NCI-H1930 (cell line): ENCODE measurements at regions not wholly inside any gene's neighbourhood (a gene's known extent, or its start where the extent isn't known, plus 50 kb on each side); places are given as distances from the start of the nearest gene placed in this dataset.
"Not testable (repeated sequence)": the region's sequence is repeated elsewhere in the genome, so short reads cannot be mapped to it uniquely, and the experiment has no call there.

Experiments used
- DNase-seq, 2 experiments: peaks; one replicate each; lab custom pipeline; 2025; lab: John Stamatoyannopoulos, UW

DNA sequence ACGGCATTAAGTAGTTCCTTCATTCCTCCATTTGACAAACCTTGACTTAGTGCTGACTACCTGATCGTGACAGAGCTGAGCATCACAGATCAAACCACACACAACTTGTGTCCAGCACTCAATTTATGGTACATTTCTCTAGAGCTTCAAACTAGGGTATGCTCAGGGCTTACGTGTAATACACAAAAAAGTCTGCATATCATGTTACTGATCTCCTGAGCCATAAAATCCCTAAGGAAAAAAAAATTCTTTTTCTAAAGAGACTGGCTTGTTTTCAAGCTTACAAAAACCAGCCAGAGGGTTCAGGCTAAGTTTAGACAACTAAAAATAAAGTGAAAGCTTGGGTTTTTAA is 88.0 kb upstream of the ALKAL2 start:
- DNase-seq, result no peak

DNA sequence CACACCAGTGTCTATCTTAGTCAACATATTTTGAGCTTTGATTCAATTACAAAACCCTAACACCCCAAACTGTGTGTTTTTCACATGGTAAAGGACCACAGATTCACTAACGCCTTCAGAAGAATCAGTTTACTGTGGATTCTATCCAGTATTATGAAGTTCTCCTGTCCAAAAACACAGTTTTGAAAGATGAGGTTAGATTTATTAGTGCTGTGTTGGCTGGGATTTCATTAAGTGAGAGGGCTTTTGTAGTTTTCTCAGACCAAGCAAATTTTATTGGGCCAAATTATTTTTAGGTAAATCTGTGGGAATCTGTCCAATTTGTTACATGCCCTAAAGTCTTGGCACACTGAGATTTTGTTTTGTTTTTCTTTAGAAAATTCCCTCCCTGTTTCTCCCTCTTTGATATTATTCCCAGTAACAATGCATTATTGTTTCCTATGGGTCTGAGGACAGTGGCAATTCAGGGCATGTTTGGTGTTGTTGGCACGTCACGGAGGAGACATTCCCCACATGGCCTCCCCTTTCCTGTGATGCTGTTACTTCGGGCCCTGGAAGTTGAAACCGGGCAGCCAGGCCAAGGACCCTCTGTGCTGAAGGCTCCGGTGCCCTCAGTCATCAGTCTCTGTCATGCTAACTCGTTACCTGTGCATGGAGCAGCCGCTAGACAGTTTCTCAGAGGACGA is 87.5 kb upstream of the ALKAL2 start:
- no peak for DNase-seq

DNA sequence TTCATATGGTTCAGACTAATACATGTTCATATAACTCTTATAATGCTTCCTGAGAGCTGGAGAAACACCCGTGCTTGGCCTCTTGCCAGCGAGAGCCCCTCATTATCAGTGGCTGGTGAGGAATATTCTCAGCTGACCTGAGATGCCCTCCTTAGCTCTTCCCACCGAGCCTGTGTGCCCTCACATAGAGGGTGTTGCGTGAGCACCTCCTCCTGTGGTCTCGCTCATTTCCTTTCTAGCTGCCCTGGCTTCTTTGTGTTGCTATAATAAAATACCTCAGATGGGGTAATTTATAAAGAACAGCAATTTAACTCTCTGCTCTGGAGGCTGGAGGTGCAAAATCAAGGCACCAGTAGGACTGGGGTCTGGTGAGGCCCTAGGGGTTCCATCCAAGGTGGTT is 80.5 kb upstream of the ALKAL2 start:
- no peak for DNase-seq

DNA sequence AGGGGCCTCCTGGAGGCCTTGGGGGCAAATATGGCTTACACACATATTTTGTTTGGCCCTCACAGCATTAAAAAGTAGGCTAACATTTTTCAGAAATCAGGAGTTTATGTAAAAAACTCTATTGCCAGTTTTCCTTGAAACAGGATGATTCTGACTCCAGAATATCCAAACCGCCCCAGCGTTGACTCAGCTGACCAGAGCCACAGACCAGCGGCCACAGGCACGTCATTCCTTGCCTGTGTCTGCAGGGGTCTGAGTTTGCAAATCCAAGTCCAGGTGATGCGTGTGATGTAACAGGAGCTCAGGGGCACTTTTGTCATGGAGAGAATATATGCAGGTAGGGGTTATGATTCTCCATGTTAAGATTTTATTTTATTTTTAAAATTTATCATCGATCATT is 79.4 kb upstream of the ALKAL2 start:
- no peak for DNase-seq

DNA sequence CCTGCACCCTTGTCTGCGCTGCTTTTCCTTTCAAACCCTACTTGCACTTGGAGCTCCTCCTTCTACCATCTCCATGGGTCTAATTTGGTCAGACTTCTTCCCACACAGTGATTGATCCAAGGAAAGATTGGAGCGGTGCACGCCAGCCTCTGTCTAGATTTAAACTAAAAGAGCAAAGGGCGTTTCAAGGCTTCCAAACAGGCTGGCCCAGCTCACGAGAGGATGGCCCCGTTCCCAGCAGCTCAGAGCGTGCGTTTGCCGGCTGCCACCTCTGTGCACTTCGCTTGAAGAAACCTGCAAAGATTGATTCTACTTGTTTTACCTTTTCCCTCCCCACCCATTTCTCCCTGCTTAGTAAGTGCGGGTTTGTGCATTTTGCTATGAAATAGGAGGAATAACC is 78.8 kb upstream of the ALKAL2 start:
- DNase-seq, result no peak

DNA sequence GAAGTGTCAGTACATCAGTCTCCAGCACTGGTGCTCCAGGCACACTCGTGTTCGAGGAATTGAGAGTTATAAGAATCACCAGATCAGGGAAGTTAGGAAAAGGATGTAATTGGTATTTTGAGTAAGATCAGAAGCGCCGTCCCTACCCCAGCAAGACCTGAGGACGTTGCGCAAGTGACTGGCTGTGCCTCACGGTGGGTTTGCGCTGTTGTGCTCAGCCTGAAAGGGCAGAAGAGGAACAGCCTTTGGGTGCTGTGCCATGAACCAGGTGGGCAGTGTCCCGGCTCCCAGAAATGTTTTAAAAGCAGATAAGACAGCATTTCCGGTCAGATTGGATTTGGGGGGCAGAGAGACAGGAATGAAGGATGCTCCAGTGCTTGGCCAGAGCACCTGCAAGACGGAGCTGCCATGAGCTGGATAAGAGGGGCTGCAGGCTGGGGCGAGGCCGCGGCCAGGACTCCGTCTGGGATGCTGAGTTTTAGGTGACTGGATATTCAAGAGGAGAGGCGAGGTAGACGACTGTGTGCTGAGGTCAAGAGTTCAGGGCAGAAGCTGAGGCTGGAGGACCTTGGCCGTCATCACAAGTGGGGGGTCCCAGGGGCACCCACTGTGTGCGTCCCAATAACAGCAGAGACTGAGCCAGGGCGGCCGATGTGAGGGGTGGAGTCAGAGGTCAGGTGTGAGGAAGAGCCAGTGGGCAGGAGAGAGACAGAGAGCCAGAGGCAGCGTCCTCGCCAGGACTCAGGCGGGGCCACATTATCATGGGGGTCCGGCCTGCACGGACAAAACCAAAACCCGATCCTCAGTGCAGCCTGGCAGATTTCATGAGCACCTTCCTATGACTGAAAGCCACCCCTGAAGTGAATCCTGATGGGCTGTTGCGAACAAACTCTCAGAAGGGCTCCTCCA is 77.7 kb upstream of the ALKAL2 start:
- DNase-seq, result no peak

DNA sequence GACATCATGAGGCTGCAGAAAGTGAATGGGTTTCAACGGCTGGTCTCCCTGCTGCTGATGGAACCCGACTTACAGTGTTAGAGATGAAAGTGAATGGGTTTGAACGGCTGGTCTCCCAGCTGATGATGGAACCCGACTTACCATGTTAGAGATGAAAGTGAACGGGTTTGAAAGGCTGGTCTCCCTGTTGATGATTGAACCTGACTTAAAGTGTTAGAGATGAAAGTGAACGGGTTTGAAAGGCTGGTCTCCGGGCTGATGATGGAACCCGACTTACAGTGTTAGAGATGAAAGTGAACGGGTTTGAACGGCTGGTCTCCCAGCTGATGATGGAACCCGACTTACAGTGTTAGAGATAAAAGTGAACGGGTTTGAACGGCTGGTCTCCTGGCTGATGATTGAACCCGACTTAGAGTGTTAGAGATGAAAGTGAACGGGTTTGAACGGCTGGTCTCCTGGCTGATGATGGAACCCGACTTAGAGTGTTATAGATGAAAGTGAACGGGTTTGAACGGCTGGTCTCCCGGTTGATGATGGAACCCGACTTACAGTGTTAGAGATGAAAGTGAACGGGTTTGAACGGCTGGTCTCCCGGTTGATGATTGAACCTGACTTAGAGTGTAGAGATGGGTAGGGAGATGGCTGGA is 76.1 kb upstream of the ALKAL2 start:
- DNase-seq, result no peak

DNA sequence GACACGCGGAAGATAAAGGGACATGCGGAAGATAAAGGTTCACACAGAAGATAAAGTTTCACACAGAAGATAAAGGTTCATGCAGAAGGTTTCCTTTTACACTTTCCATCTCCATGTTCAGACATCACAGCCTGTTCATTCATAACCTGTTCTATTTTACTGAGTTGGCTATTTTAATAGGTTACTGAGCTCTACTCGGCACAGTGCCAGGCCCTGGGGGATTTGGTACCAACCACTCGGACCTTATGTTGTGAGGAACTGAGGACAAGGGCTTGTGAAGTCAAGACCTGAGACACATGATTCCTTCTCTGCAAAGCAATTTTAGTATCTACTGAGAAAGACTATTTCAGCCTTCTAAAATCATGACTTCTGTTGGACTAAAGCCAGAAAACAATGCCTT is 75.0 kb upstream of the ALKAL2 start:
- no peak for DNase-seq

DNA sequence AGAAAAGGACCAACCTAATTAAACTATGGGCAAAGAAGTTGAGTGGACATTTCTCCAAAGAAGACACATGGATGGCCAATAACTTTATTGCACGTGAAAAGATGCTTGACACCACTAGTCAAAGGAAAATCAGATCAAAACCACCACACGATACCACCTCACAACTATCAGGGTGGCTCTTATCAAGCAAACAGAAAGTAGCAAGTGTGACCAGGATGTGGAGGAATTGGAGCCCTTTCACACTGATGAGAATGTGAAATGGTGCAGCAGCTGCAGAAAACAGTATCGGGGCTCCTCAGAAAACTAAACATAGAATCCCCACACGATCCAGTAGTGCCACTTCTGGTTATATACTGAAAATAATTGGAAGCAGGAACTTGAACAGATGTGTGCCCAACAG is 72.2 kb upstream of the ALKAL2 start:
- DNase-seq, result no peak

DNA sequence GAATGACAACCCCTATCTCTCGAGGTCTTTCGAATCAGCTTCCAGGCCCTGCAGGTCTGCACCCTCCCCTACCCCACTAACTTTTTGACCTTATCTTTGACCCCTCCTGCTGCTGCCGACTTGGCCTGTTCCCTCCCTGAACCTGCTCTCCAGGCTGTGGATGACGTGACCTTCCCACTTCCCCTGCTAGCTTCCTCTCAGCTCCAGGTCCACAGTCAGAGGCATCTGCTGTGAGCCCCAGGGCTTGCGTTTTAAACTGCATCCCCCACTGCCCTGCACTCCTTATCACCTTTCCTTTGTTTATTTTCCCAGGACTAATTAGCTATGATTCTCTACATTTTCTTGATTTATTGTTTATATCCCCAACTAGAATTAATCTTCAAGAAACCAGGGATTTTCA is 71.2 kb upstream of the ALKAL2 start:
- DNase-seq, result no peak

DNA sequence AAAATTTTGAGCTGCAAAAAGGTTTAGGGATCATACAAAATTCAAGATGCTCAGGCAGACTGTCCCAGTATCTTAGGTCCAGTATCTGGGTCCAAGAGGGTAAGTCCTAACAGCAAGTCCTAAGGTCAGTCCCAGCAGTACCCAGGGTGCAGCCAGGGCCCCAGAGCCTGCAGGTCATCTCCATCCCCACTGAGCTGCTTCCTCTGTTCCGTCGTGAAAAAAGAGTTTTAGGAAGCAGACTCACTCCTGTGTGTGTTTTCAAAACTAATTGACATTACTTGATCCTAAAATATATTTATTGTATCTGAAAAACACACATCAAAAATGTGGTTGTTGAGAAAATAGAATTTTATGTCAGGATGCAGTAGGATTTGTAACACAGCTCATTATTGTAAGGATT is 69.9 kb upstream of the ALKAL2 start:
- no peak for DNase-seq

DNA sequence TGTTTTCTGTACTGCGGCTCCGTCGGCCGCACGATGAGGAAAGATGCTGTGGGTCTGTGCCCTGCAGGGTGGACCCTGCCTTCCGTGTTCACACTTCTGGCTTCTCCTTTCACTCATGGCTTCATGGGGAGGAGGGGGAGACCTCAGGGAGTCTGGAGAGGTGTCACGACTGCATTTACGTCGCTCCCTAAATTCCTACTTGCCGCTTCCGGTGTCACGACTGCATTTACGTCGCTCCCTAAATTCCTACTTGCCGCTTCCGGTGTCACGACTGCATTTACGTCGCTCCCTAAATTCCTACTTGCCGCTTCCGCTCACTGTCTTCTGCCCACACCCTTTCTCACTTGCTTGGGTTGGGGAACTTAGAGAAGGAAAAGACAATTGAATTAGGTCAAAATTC is 68.4 kb upstream of the ALKAL2 start:
- not testable (repeated sequence) for DNase-seq

DNA sequence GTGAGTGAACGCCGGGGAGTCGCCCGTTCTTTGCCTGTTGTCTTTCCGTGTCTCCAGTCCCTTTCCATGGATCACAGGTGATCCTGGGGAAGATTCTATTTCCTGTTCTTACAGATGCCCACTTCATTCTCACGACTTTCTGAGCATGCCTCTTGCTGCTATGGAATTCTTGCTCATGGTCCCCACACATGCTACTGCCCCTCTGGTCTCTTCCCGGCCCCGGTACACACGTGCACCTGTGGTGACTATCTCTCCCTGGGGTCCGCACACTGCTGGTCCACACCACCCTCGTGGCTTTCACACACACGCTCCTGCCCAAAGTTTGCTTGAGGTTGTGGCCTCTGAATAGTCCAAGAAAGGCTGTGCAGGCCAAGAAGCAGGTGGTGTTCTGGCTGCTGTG is 67.9 kb upstream of the ALKAL2 start:
- DNase-seq, result no peak

DNA sequence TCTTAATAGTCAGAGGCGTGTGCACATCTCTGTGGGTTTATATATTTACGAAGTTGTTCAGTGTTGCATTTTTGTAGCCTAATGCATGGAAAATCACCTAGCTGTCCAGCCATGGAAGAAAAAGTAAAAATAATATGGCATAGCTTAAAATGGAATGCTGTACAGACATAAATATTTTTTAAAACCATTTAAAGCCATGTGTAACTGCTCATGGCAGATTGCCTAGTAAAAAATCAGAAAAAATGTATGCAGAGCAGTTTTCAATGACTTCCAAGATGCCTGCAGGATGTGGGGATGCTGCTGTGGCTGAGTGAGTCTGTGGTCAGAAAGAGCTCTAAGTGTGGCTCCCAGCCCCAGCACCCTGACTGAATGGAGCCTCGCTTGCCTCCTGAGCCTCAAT is 64.8 kb upstream of the ALKAL2 start:
- DNase-seq, result no peak

DNA sequence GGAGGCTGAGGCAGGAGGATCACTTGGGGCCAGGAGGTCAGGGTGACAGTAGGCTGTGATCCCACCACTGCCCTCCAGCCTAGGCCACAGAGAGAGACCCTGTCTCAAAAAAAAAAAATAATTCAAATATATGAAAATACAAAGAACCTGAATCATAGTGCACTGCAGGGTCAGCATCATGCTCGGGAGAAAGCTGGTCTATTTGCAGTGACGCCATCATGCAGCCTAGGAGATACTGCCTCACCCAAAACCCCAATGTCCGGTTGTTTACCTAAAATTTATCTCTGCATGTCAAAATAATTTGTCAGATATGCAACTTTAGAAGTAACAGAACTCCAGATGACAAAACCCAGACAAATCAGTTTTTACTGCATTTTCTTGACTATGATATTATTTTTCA is 61.5 kb upstream of the ALKAL2 start:
- DNase-seq, result no peak

DNA sequence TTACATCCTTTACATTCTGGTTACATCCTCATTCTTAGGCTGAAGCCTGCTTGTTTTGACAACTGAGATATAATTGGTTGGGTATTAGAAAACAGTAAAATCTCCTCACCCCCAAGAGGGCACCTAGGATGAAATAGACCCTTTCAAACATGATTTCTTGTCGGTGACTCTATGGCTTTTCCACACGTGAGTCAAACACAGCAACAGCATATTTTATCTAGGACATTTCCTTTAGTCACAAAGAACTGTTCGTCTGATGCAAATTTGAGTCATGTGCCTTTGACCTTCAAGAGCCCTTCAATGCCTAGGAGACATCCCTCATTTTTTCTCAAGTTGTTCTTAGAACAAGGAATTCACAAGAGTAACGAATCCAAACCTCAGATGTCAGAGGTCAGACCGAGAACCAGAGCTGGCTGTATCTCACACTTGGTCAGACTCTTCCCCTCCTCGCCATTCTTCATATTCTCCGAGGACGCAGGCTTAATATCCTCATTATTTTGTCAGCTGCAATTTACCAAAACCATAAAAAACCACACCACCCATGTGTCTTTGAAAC is 60.5 kb upstream of the ALKAL2 start:
- no peak for DNase-seq

DNA sequence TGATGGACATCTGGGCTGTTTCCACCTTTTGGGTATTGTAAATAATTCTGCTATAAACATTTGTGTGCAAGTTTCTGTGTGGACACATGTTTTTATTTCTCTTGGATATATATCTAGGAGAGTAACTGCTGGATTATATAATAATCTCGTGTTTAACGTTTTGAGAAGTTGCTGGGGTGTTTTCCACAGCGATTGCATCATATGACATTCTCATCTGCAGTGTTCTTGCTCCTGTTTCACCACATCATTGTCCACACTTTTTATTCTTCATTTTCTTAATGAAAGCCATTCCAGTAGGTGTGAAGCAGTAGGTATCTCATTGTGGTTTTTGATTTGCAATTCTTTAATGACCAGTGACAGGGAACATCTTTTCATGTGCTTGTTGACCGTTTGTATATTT is 56.9 kb upstream of the ALKAL2 start:
- DNase-seq, result no peak

DNA sequence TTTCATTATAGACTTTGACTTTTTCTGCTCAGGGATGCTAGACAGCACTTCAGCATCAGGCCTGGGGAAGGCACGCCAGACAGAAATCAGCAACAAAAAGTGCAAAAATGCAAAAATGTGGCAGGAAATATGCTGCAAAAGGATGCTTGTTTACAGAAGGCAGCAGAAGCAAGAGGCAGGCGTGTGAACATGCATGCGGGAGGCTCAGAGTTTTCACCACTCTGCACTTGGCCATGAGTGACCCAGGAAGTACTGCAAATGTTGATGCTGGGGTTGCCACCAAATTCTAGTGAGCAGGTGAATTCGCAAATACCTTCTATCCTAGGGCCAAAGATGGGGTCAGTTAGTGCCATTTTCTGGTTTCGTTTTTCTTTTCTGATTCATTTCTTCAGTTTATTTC is 55.5 kb upstream of the ALKAL2 start:
- no peak for DNase-seq

DNA sequence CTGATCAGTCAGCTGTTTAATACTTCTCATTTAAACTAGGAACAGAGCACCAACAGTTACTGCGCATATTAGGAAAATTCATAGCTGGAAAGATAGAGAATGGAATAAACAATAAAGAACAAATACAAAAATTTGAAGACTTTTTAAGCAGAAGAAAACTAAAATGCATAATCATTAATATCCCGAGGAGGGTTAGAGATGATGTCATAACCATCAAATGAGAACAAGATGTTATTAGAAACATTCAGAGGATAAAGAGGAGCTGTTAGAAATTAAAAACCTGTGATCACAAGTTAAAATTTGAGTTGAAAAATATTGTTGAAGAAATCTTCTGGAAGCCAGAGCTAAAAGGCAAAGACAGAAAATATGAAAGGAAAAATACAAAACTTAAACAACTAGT is 54.0 kb upstream of the ALKAL2 start:
- no peak for DNase-seq

DNA sequence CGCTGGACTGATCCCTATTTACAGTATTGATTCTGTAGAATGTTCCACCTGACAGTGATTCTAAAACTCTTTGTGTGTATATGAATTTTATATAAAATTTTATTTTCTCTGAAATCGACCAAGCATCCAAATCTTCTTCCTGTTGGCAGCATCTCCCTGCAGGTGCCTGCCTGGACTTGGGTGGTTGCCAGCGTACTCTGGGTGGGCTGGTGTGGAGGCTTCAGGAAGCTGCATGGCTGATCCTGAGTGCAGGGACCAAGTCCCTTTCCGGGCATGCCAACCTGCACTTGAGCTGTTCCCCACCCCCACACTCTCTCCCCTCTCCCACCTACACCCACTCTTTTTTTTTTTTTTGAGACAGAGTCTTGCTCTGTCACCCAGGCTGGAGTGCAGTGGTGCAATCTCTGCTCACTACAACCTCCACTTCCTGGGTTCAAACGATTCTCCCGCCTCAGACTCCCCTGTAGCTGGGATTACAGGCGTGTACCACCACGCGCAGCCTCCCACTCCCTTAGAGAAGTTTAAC is 53.2 kb upstream of the ALKAL2 start:
- DNase-seq, result no peak
